Testis (tissue), 2 donors: ENCODE measurements at regions not wholly inside any gene's neighbourhood (a gene's known extent, or its start where the extent isn't known, plus 50 kb on each side); places are given as distances from the start of the nearest gene placed in this dataset.

Experiments
- POLR2A ChIP-seq: fragments of 450-650 bp; IDR thresholded peaks from one replicate; pipeline ENCODE4 v1.6.1; 2017; ENCODE audit warnings: antibody characterized with exemption, mild to moderate bottlenecking, moderate library complexity
- TF ChIP-seq, protein P1 (sequence below), 3 experiments: fragments of 450-650 bp in 2 of 3; fragments of 200-600 bp in 1 of 3; sonication (generic) in 1 of 3; IDR thresholded peaks; one replicate each; pipeline ENCODE4 v1.5.1; 2016 to 2019; ENCODE audit warnings: antibody characterized with exemption in 3 of 3, mild to moderate bottlenecking in 2 of 3, moderate library complexity in 1 of 3

DNA sequence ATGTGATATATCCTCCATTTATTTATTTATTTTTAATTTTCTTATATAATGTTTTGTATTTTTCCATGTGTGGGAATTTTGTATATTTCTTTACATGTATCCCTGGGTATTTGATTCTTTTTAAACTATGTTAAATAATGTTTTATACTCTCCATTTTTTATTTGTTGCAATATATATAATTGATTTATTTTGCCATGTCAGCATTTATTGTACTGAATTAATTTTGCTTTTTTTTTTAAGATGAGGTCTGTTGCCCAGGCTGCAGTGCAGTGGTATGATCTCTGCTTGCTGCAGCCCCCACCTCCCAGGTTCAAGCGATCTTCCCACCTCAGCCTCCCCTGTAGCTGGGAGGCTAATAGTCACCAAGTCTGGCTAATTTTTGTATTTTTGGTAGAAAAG is 187.4 kb downstream of the CDC14C start:
- TF ChIP-seq, protein P1, sequence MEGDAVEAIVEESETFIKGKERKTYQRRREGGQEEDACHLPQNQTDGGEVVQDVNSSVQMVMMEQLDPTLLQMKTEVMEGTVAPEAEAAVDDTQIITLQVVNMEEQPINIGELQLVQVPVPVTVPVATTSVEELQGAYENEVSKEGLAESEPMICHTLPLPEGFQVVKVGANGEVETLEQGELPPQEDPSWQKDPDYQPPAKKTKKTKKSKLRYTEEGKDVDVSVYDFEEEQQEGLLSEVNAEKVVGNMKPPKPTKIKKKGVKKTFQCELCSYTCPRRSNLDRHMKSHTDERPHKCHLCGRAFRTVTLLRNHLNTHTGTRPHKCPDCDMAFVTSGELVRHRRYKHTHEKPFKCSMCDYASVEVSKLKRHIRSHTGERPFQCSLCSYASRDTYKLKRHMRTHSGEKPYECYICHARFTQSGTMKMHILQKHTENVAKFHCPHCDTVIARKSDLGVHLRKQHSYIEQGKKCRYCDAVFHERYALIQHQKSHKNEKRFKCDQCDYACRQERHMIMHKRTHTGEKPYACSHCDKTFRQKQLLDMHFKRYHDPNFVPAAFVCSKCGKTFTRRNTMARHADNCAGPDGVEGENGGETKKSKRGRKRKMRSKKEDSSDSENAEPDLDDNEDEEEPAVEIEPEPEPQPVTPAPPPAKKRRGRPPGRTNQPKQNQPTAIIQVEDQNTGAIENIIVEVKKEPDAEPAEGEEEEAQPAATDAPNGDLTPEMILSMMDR (IDR thresholded peaks at IDR 0.05): no peak
- no peak for TF ChIP-seq POLR2A
